Activated CD4-positive, alpha-beta T cell treated with anti-CD3 and anti-CD28 coated beads for 48 hours (primary cell): ENCODE measurements at regions not wholly inside any gene's neighbourhood (a gene's known extent, or its start where the extent isn't known, plus 50 kb on each side); places are given as distances from the start of the nearest gene placed in this dataset.
A peak's percentile ranks its signal among the peaks of the same experiment; 100 is the strongest.
"Not testable (repeated sequence)": the region's sequence is repeated elsewhere in the genome, so short reads cannot be mapped to it uniquely, and the experiment has no call there.

Experiments
- DNase-seq: peaks from one replicate; pipeline ENCODE4 v3.0.0-alpha.2; 2020

DNA sequence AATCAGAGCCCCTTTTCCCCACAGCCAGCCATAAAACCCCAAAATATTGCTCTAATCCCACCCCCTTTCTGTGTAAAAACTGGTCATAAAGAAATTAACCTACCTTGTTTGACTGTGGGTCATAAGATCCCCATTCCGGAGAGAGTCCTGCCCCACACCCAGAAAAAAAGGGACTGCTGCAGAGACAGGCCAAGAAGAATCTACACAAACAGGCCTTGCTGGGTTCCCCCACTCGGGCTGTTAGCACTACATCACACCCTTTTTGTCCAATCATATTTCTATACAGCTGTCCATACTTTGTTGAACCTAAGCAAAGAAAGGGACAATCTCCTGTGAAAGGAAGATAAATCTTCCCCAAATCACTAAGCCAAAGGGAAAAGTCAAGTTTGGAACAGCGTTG is 84.4 kb upstream of the MFGE8 start:
- no peak for DNase-seq

- no peak for DNase-seq
Observed at GRCh38 chr15:88998980-88999713, 86.0 kb upstream of the MFGE8 start.

DNA sequence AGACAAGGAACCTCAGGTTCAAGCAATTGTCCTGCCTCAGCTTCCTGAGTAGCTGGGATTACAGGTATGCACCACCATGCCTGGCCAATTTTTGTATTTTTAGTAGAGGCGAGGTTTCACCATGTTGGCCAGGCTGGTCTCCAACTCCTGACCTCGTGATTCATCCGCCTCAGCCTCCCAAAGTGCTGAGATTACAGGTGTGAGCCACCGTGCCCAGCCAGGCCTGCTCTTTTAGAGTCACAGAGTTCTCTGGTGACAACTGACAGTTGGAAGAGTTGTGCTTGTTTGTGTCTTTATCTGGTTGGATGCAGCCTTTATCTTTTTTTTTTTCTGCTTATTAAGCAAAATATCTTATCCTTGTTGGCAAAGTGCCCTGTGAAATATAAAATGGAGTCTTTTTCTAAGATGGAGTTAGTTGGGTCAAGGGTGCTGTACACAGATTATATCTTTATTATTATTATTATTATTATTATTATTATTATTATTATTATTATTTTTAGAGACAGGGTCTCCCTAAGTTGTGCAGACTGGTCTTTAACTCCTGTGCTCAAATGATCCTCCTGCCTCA is 86.5 kb upstream of the ABHD2 start:
- DNase-seq: not testable (repeated sequence)

DNA sequence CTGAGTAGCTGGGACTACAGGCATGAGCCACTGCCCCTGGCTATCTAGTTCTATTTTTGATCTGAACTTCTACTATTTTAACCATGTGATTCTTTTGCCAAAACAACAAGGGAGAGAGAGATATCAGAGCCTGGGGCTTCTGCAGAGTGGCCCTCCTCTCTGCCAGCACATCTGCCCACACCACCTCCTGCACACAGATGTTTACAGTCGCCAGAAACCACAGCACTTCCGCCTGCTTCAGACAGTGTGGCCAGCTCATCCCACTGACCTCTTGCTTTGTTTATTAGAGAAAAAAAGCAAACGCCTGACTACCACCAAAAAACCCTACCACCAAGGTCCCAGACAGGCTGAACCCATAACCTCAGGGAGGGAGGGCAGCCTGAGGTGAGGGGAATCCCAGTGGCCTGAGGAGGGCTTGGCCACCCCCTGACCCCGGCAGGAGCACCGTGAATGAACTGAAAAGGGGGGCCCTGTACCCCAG is 85.9 kb upstream of the ABHD2 start:
- no peak for DNase-seq

DNA sequence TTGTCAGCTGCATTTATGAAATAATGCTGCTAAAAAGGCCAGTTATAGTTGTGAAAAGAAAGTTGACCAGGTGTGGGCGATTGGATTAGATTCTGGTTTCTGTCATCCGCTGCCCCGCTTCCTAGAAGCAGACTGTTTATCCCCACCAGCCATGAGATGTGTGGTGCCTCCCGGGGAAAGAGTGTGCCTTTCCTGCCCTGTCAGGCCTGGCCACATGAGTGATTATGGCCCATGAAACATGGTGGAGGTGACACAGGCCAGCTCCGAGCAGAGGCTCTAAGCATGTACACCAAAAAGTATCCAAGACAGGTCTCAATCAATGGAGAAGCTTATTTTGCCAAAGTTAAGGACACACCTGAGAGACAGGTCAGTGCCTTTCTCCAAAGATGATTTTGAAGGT is 85.4 kb upstream of the ABHD2 start:
- no peak for DNase-seq

GRCh38 chr15:89003865-89004725 is 84.2 kb upstream of the ABHD2 start:
- peak; percentile 9 for DNase-seq

DNA sequence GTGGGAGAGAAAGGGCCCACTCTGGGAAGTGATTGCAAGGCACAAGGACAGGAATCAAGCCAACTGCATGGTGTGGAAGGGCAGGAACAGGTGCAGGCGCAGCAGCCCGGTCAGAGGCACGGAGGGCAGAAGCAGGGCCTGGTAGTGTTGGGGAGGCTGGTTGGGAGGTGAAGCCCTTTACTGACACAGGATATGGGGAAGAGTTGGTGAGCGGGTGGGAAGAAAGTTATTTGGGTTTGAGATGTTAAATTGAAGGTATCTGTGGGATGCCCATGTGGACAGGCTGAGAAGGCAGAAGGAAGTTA is 83.6 kb upstream of the ABHD2 start:
- no peak for DNase-seq

GRCh38 chr15:89007527-89007926 is 80.7 kb upstream of the ABHD2 start:
- DNase-seq: not testable (repeated sequence)

DNA sequence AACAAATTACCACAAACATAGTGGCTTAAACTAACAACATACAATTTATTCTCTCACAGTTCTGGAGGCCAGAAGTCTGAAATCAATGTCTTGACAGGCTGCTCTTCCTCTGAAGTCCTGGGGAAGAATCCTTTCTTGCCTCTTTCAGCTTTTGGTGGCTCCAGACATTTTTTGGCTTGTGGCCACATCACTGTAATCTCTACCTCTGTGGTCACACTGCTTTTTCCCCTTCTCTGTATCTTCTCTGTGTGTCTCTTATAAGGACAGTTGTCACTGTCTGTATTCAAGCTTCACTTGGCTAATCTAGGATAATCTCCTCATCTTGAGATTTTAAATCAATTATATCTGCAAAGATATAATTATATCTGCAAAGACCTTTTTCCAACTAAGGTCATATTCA is 80.3 kb upstream of the ABHD2 start:
- no peak for DNase-seq

DNA sequence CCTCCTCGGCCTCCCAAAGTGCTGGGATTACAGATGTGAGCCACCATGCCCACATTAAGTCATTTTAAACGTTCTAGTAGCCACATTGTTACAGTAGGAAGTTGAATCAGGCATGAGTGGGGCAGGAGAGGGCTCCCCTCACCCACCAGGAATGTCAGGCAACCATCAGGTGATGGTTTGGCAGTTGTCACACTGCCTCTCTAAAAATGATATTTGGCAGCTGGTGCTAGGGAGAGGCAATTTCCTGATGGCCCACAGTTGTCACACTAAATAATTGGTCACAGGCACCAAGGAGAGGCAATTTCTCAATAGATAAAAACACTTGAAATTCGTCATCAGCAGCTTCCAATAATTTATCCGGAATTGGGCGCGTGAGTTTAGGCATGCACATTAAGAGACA is 79.2 kb upstream of the ABHD2 start:
- no peak for DNase-seq

- no peak for DNase-seq
Observed at GRCh38 chr15:89015412-89016097, 72.7 kb upstream of the ABHD2 start.

GRCh38 chr15:89016549-89017041 is 71.7 kb upstream of the ABHD2 start:
- DNase-seq: no peak

- peak; percentile 93 for DNase-seq
Observed at GRCh38 chr15:89017370-89018066, 70.7 kb upstream of the ABHD2 start.

- DNase-seq: no peak
Observed at GRCh38 chr15:89018207-89018606, 70.0 kb upstream of the ABHD2 start.

DNA sequence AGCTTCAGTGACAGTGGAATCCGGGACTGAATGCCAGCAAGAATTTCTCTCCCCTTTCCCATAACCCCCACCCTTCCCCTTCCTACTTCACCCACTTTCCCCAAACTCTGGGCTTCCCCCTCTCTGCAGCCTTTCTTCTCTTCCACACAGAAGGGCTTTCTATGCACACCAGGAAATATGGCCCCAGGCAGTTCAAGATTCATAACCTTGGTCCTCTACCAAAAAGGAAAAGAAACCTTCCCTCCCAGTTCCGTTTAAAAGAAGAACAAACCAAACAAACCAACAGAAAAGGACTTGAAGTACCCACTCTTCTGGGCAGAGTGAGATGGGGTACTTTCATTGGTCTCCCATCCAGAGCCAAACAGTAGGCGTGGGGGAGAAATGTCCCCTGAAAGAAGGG is 68.8 kb upstream of the ABHD2 start:
- no peak for DNase-seq

DNA sequence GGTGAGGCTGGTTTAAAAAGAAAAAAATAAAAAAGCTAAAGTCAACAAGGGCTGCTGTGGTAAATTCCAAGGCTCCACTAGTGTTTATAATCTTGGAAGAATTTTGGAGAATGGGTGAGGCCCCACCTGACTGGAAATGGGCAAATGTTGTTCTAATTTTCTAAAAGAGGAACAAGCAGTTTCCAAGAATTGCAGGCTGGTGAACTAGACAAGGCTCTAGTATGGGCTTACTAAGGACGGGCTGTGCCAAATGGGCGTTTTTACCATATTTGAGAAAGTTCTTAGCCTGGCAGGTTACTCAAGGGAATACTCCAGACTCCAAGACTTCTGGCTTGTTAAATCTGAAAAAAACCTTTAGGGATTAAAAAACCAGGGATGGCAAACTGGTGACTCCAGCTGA is 67.0 kb upstream of the ABHD2 start:
- DNase-seq: no peak

- not testable (repeated sequence) for DNase-seq
Observed at GRCh38 chr15:89021886-89022285, 66.4 kb upstream of the ABHD2 start.

- DNase-seq: no peak
Observed at GRCh38 chr15:89023311-89023961, 64.8 kb upstream of the ABHD2 start.

DNA sequence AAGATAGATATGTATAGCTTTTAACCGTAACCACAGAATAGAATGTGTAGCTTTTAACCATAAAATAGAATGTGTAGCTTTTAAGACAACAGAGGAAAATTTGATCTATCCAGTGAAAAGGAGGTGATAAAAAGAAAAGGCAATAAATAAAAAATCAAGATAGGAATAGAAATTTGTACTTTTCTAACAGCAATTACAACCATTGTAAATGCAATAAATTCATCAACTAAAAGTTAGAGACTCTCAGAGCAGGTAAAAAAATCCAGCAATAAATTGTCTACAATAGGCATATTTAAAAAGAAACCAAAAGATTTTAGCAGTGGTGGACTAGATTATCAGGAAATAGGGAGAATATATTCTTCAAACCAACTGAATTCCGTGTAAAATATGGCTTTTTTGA is 63.8 kb upstream of the ABHD2 start:
- no peak for DNase-seq

- no peak for DNase-seq
Observed at GRCh38 chr15:89026167-89026566, 62.1 kb upstream of the ABHD2 start.

GRCh38 chr15:89028036-89028435 is 60.2 kb upstream of the ABHD2 start:
- no peak for DNase-seq

- no peak for DNase-seq
Observed at GRCh38 chr15:89030311-89030710, 57.9 kb upstream of the ABHD2 start.
